ENCODE measurements at regions not wholly inside any gene's neighbourhood (a gene's known extent, or its start where the extent isn't known, plus 50 kb on each side); places are given as distances from the start of the nearest gene placed in this dataset.

GRCh38 chr14:35938770-35939169 is 112.6 kb downstream of the BRMS1L start:
- no peaks in the 10 kb centered on the region for H3K36me3 Mint-ChIP-seq (ENCODE audit: low read depth)
- DNase-seq (ENCODE audit: low spot score) = no peak
- TF ChIP-seq, protein P1, sequence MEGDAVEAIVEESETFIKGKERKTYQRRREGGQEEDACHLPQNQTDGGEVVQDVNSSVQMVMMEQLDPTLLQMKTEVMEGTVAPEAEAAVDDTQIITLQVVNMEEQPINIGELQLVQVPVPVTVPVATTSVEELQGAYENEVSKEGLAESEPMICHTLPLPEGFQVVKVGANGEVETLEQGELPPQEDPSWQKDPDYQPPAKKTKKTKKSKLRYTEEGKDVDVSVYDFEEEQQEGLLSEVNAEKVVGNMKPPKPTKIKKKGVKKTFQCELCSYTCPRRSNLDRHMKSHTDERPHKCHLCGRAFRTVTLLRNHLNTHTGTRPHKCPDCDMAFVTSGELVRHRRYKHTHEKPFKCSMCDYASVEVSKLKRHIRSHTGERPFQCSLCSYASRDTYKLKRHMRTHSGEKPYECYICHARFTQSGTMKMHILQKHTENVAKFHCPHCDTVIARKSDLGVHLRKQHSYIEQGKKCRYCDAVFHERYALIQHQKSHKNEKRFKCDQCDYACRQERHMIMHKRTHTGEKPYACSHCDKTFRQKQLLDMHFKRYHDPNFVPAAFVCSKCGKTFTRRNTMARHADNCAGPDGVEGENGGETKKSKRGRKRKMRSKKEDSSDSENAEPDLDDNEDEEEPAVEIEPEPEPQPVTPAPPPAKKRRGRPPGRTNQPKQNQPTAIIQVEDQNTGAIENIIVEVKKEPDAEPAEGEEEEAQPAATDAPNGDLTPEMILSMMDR (IDR thresholded peaks at IDR 0.05) = no peak
- H3K27ac Mint-ChIP-seq (ENCODE audit: unreplicated experiment) = no peak overlapping the region
- peaks cover 26% of the 10 kb centered on the region for H3K27me3 Mint-ChIP-seq (ENCODE audit: low read depth)
- H3K4me3 Mint-ChIP-seq (ENCODE audit: unreplicated experiment) = no peak overlapping the region
- peaks cover 4% of the 10 kb centered on the region for H3K9me3 Mint-ChIP-seq (ENCODE audit: low read depth)
- H3K4me1 Mint-ChIP-seq (ENCODE audit: low read depth) = no peaks in the 10 kb centered on the region

DNA sequence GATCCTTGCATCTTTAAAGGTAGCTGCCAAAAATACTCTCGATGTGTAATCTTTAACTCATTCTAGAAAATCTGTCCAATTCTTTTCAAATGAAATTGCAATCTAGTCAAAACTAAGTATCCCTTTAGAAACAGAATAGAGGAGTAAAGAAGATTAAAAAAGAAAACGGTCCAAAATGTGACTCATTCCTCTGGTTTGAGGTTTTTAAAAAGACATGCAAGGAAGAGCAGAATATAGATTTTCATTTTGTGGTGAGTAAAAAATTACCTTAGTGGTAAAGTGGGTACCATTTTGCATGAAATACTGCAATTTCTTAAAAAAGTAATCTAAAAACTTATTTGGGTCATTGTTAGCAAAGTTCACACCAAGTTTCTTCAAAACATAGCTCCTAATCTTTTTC is 108.4 kb downstream of the BRMS1L start:
- H3K27me3 Mint-ChIP-seq (ENCODE audit: low read depth) = peaks cover 33% of the 10 kb centered on the region
- DNase-seq (ENCODE audit: low spot score) = no peak
- no peaks in the 10 kb centered on the region for H3K36me3 Mint-ChIP-seq (ENCODE audit: low read depth)
- TF ChIP-seq, protein P1 (IDR thresholded peaks at IDR 0.05) = no peak
- no peak overlapping the region for H3K4me3 Mint-ChIP-seq (ENCODE audit: unreplicated experiment)
- no peaks in the 10 kb centered on the region for H3K4me1 Mint-ChIP-seq (ENCODE audit: low read depth)
- no peak overlapping the region for H3K27ac Mint-ChIP-seq (ENCODE audit: unreplicated experiment)
- no peaks in the 10 kb centered on the region for H3K9me3 Mint-ChIP-seq (ENCODE audit: low read depth)

GRCh38 chr14:35932659-35933159 is 106.6 kb downstream of the BRMS1L start:
- no peak for DNase-seq (ENCODE audit: low spot score)
- H3K9me3 Mint-ChIP-seq (ENCODE audit: low read depth) = no peaks in the 10 kb centered on the region
- TF ChIP-seq, protein P1 (IDR thresholded peaks at IDR 0.05) = no peak
- no peak overlapping the region for H3K4me3 Mint-ChIP-seq (ENCODE audit: unreplicated experiment)
- H3K27ac Mint-ChIP-seq (ENCODE audit: unreplicated experiment) = no peak overlapping the region
- peaks cover 26% of the 10 kb centered on the region for H3K27me3 Mint-ChIP-seq (ENCODE audit: low read depth)
- H3K4me1 Mint-ChIP-seq (ENCODE audit: low read depth) = no peaks in the 10 kb centered on the region
- H3K36me3 Mint-ChIP-seq (ENCODE audit: low read depth) = no peaks in the 10 kb centered on the region

GRCh38 chr14:35932136-35932535 is 106.0 kb downstream of the BRMS1L start:
- Mint-ChIP-seq H3K9me3 (ENCODE audit: low read depth) (no peaks in the 10 kb centered on the region), H3K36me3 (ENCODE audit: low read depth) (no peaks in the 10 kb centered on the region), H3K4me1 (ENCODE audit: low read depth) (no peaks in the 10 kb centered on the region), H3K27me3 (ENCODE audit: low read depth) (peaks cover 24% of the 10 kb centered on the region), H3K4me3 (ENCODE audit: unreplicated experiment) (no peak overlapping the region), H3K27ac (ENCODE audit: unreplicated experiment) (no peak overlapping the region)
- TF ChIP-seq, protein P1 (IDR thresholded peaks at IDR 0.05) = no peak
- no peak for DNase-seq (ENCODE audit: low spot score)

DNA sequence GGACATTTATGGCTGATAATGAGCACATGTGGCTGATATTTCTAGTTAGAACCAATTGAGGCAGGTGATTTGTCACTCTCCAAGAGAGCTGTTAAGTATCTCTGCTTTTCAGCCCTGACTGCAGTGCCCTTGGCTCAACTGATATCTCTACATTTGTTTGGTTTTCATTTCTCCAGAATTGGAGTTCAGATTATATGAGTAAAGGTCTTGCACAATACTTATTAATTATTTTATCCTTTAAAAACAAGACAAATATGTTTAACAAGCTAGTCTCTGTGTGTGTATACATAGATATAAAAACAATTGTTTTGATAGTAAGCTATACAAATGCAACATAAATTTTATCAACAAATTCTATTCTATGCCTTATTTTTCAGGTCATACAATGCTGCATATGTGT is 105.2 kb downstream of the BRMS1L start:
- Mint-ChIP-seq H3K36me3 (ENCODE audit: low read depth) (no peaks in the 10 kb centered on the region), H3K4me1 (ENCODE audit: low read depth) (no peaks in the 10 kb centered on the region), H3K27me3 (ENCODE audit: low read depth) (peaks cover 22% of the 10 kb centered on the region), H3K9me3 (ENCODE audit: low read depth) (no peaks in the 10 kb centered on the region), H3K4me3 (ENCODE audit: unreplicated experiment) (no peak overlapping the region), H3K27ac (ENCODE audit: unreplicated experiment) (no peak overlapping the region)
- DNase-seq (ENCODE audit: low spot score) = no peak
- TF ChIP-seq, protein P1 (IDR thresholded peaks at IDR 0.05) = no peak
